ENCODE measurements at regions not wholly inside any gene's neighbourhood (a gene's known extent, or its start where the extent isn't known, plus 50 kb on each side); places are given as distances from the start of the nearest gene placed in this dataset.
A peak's percentile ranks its signal among the peaks of the same experiment; 100 is the strongest.

GRCh38 chr14:49464885-49465284, 121.3 kb downstream of the RPS29 start:
- DNase-seq (ENCODE audit: low spot score), result peak; percentile 1

- DNase-seq (ENCODE audit: low spot score), result no peak
These were observed 123.0 kb downstream of the RPS29 start for GRCh38 chr14:49463146-49463545.

- DNase-seq (ENCODE audit: low spot score), result peak; percentile 77
These were observed 124.4 kb downstream of the RPS29 start for GRCh38 chr14:49461529-49462401.

GRCh38 chr14:49460662-49461061, 125.5 kb downstream of the RPS29 start:
- no peak for DNase-seq (ENCODE audit: low spot score)

- no peak for DNase-seq (ENCODE audit: low spot score)
These were observed 129.6 kb downstream of the RPS29 start for GRCh38 chr14:49456589-49456988.

GRCh38 chr14:49451938-49452337, 134.2 kb downstream of the RPS29 start:
- no peak for DNase-seq (ENCODE audit: low spot score)

GRCh38 chr14:49449749-49450148, 136.4 kb downstream of the RPS29 start:
- no peak for DNase-seq (ENCODE audit: low spot score)

- no peak for DNase-seq (ENCODE audit: low spot score)
These were observed 138.6 kb downstream of the RPS29 start for GRCh38 chr14:49447540-49448107.

GRCh38 chr14:49446801-49447200, 139.4 kb downstream of the RPS29 start:
- DNase-seq (ENCODE audit: low spot score), result no peak

- no peak for DNase-seq (ENCODE audit: low spot score)
These were observed 147.9 kb downstream of the RPS29 start for GRCh38 chr14:49438256-49438770.

GRCh38 chr14:49428076-49428475, 158.1 kb downstream of the RPS29 start:
- no peak for DNase-seq (ENCODE audit: low spot score)

GRCh38 chr14:49427117-49427516, 159.1 kb downstream of the RPS29 start:
- DNase-seq (ENCODE audit: low spot score), result peak; percentile 26

GRCh38 chr14:49425921-49426320, 160.3 kb downstream of the RPS29 start:
- DNase-seq (ENCODE audit: low spot score), result no peak

- no peak for DNase-seq (ENCODE audit: low spot score)
These were observed 161.5 kb downstream of the RPS29 start for GRCh38 chr14:49424436-49425331.

GRCh38 chr14:49420201-49420600, 166.0 kb downstream of the RPS29 start:
- DNase-seq (ENCODE audit: low spot score), result no peak

GRCh38 chr14:49418789-49419188, 167.4 kb downstream of the RPS29 start:
- DNase-seq (ENCODE audit: low spot score), result no peak

- no peak for DNase-seq (ENCODE audit: low spot score)
These were observed 168.4 kb downstream of the RPS29 start for GRCh38 chr14:49417790-49418189.

- no peak for DNase-seq (ENCODE audit: low spot score)
These were observed 177.8 kb downstream of the RPS29 start for GRCh38 chr14:49408187-49408933.

GRCh38 chr14:49405291-49405690, 180.9 kb downstream of the RPS29 start:
- DNase-seq (ENCODE audit: low spot score), result no peak

GRCh38 chr14:49401373-49401772, 184.8 kb downstream of the RPS29 start:
- no peak for DNase-seq (ENCODE audit: low spot score)

GRCh38 chr14:49396801-49397200, 189.4 kb downstream of the RPS29 start:
- no peak for DNase-seq (ENCODE audit: low spot score)

GRCh38 chr14:49381778-49382177, 204.4 kb downstream of the RPS29 start:
- no peak for DNase-seq (ENCODE audit: low spot score)
